ENCODE measurements at regions not wholly inside any gene's neighbourhood (a gene's known extent, or its start where the extent isn't known, plus 50 kb on each side); places are given as distances from the start of the nearest gene placed in this dataset.

- Histone ChIP-seq H3K27ac (ENCODE audit: extremely low read depth, low read depth, low read length) (no peak overlapping the region), H3K79me2 (ENCODE audit: control insufficient read depth, insufficient read depth, low read length) (no peaks in the 10 kb centered on the region), H3K4me3 (no peak overlapping the region), H2AFZ (ENCODE audit: low read depth, low read length) (no peak overlapping the region), H3K27me3 (ENCODE audit: control insufficient read depth in 2 of 2, insufficient read depth in 2 of 2, low read length in 2 of 2) (no peaks in the 10 kb centered on the region), H3K9ac (ENCODE audit: insufficient read depth in 1 of 2, low read depth in 2 of 2, low read length in 2 of 2) (no peak overlapping the region), H3K9me1 (ENCODE audit: control insufficient read depth, insufficient read depth, low read length) (no peaks in the 10 kb centered on the region), H4K20me1 (replicated peaks; ENCODE audit: control insufficient read depth, insufficient read depth, low read length) (no peaks in the 10 kb centered on the region), H3K36me3 (ENCODE audit: control insufficient read depth, insufficient read depth, low read length) (no peaks in the 10 kb centered on the region), H3K4me2 (ENCODE audit: insufficient read depth, low read length) (no peak overlapping the region), H3K4me1 (replicated peaks in 1 of 2; ENCODE audit: control insufficient read depth in 2 of 2, insufficient read depth in 2 of 2, low read length in 2 of 2) (no peaks in the 10 kb centered on the region), H3K9me3 (replicated peaks; ENCODE audit: control insufficient read depth, insufficient read depth, low read depth, low read length) (no peaks in the 10 kb centered on the region)
- in situ Hi-C loops (cut with MboI) (no loop called here), intact Hi-C loops (cut with micrococcal nuclease) (no loop called here)
- BruUV-seq (replicated peaks) = no TSS peak
- ChIA-PET POLR2A (no interaction called here), CTCF (ENCODE audit: low intra/inter-chr PET ratio) (no interaction called here)
- DNase-seq (ENCODE audit: extremely low read depth in 1 of 4, low spot score in 3 of 4) (no peak), ATAC-seq (no peak), FAIRE-seq (no peak)
- TF ChIP-seq NCOA1 (IDR thresholded peaks at IDR 0.05; ENCODE audit: low read depth) (no peak), ZNF174 (CRISPR knock-in tag; IDR thresholded peaks at IDR 0.05) (no peak), FOXP1 (CRISPR knock-in tag; IDR thresholded peaks at IDR 0.05) (no peak), GATAD2A (IDR thresholded peaks at IDR 0.05) (no peak), SUPT5H (IDR thresholded peaks at IDR 0.05) (no peak), FOXA1 (IDR thresholded peaks at IDR 0.05; ENCODE audit: borderline replicate concordance) (no peak), ID3 (CRISPR knock-in tag; IDR thresholded peaks at IDR 0.05) (no peak), ID3 (tag; IDR thresholded peaks at IDR 0.05) (no peak), ZNF75A (CRISPR knock-in tag; IDR thresholded peaks at IDR 0.05) (no peak), ZNF77 (CRISPR knock-in tag; IDR thresholded peaks at IDR 0.05) (no peak)
- WGBS (ENCODE audit: insufficient coverage, low coverage, missing lambda C conversion rate) = 0% methylated on average over 2 of the region's 2 CpGs
Measured at GRCh38 chr1:58183286-58183685, 363.2 kb downstream of the OMA1 start.

Measured in K562 (cell line).